Stimulated activated CD8-positive, alpha-beta memory T cell treated with anti-CD3 and anti-CD28 coated beads, Interleukin-12 subunit alpha, Interleukin-12 subunit beta, amount 100 ng/mL, for 24 hours (primary cell): ENCODE measurements at regions not wholly inside any gene's neighbourhood (a gene's known extent, or its start where the extent isn't known, plus 50 kb on each side); places are given as distances from the start of the nearest gene placed in this dataset.
"Not testable (repeated sequence)": the region's sequence is repeated elsewhere in the genome, so short reads cannot be mapped to it uniquely, and the experiment has no call there.

ENCODE experiments used
- DNase-seq: peaks from one replicate; pipeline ENCODE4 v3.0.0-alpha.2; 2020; ENCODE audit errors: extremely low read depth

GRCh38 chrX:121642415-121642814 is 595.0 kb downstream of the GLUD2 start:
- DNase-seq = no peak

GRCh38 chrX:121649417-121649816 is 602.0 kb downstream of the GLUD2 start:
- no peak for DNase-seq

- no peak for DNase-seq
These were observed 607.9 kb downstream of the GLUD2 start for GRCh38 chrX:121655276-121655675.

- no peak for DNase-seq
These were observed 618.8 kb downstream of the GLUD2 start for GRCh38 chrX:121666171-121666570.

- no peak for DNase-seq
These were observed 624.2 kb downstream of the GLUD2 start for GRCh38 chrX:121671649-121672048.

- not testable (repeated sequence) for DNase-seq
These were observed 661.8 kb downstream of the GLUD2 start for GRCh38 chrX:121709236-121709635.

- no peak for DNase-seq
These were observed 686.1 kb downstream of the GLUD2 start for GRCh38 chrX:121733514-121733913.

- DNase-seq = no peak
These were observed 698.7 kb downstream of the GLUD2 start for GRCh38 chrX:121746105-121746504.

- not testable (repeated sequence) for DNase-seq
These were observed 706.2 kb downstream of the GLUD2 start for GRCh38 chrX:121753602-121754001.

- DNase-seq = no peak
These were observed 706.9 kb downstream of the GLUD2 start for GRCh38 chrX:121754301-121754700.

GRCh38 chrX:121755541-121755940 is 708.1 kb downstream of the GLUD2 start:
- no peak for DNase-seq

- DNase-seq = no peak
These were observed 714.4 kb downstream of the GLUD2 start for GRCh38 chrX:121761845-121762244.

GRCh38 chrX:121763671-121764070 is 716.3 kb downstream of the GLUD2 start:
- DNase-seq = no peak

GRCh38 chrX:121768210-121768609 is 720.8 kb downstream of the GLUD2 start:
- not testable (repeated sequence) for DNase-seq

- no peak for DNase-seq
These were observed 734.6 kb downstream of the GLUD2 start for GRCh38 chrX:121781991-121782390.

- no peak for DNase-seq
These were observed 735.1 kb downstream of the GLUD2 start for GRCh38 chrX:121782544-121782943.

- no peak for DNase-seq
These were observed 735.6 kb downstream of the GLUD2 start for GRCh38 chrX:121782976-121783375.

- DNase-seq = no peak
These were observed 755.5 kb downstream of the GLUD2 start for GRCh38 chrX:121802881-121803412.

- DNase-seq = no peak
These were observed 776.0 kb downstream of the GLUD2 start for GRCh38 chrX:121823406-121823805.

GRCh38 chrX:121831601-121832000 is 784.2 kb downstream of the GLUD2 start:
- no peak for DNase-seq

GRCh38 chrX:121832446-121832845 is 785.0 kb downstream of the GLUD2 start:
- DNase-seq = no peak

- no peak for DNase-seq
These were observed 788.6 kb downstream of the GLUD2 start for GRCh38 chrX:121836000-121836399.

GRCh38 chrX:121851033-121851432 is 803.6 kb downstream of the GLUD2 start:
- no peak for DNase-seq
